GM12874 (cell line): ENCODE measurements at regions not wholly inside any gene's neighbourhood (a gene's known extent, or its start where the extent isn't known, plus 50 kb on each side); places are given as distances from the start of the nearest gene placed in this dataset.

ENCODE experiments used
- TF ChIP-seq, protein P1 (sequence below): IDR thresholded peaks from 2 replicates; pipeline ENCODE4 v1.5.1; 2011; ENCODE audit warnings: low read depth, mild to moderate bottlenecking, control low read depth, low read length, moderate library complexity; ENCODE audit not compliant: insufficient read depth

DNA sequence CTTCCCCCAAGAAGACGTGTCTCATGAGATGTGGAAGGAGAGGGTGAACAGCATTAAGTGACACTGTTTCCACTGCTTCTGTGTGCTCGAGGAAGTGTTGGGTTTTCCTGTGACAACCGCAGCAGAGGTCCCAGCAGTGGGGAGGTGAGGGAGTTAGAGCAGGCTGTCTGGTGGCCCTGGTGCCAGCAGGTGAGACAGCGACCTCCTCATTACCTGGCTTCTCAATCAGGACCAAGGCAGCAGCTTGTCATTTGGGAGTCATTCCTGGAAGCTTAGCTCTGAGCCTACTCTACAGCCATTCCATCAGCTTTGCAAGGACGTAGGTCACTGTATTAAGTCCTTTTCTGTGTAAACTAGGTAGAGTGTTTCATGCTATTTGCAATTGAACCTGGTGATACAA is 63.3 kb upstream of the RGMA start:
- TF ChIP-seq, protein P1, sequence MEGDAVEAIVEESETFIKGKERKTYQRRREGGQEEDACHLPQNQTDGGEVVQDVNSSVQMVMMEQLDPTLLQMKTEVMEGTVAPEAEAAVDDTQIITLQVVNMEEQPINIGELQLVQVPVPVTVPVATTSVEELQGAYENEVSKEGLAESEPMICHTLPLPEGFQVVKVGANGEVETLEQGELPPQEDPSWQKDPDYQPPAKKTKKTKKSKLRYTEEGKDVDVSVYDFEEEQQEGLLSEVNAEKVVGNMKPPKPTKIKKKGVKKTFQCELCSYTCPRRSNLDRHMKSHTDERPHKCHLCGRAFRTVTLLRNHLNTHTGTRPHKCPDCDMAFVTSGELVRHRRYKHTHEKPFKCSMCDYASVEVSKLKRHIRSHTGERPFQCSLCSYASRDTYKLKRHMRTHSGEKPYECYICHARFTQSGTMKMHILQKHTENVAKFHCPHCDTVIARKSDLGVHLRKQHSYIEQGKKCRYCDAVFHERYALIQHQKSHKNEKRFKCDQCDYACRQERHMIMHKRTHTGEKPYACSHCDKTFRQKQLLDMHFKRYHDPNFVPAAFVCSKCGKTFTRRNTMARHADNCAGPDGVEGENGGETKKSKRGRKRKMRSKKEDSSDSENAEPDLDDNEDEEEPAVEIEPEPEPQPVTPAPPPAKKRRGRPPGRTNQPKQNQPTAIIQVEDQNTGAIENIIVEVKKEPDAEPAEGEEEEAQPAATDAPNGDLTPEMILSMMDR: no peak

DNA sequence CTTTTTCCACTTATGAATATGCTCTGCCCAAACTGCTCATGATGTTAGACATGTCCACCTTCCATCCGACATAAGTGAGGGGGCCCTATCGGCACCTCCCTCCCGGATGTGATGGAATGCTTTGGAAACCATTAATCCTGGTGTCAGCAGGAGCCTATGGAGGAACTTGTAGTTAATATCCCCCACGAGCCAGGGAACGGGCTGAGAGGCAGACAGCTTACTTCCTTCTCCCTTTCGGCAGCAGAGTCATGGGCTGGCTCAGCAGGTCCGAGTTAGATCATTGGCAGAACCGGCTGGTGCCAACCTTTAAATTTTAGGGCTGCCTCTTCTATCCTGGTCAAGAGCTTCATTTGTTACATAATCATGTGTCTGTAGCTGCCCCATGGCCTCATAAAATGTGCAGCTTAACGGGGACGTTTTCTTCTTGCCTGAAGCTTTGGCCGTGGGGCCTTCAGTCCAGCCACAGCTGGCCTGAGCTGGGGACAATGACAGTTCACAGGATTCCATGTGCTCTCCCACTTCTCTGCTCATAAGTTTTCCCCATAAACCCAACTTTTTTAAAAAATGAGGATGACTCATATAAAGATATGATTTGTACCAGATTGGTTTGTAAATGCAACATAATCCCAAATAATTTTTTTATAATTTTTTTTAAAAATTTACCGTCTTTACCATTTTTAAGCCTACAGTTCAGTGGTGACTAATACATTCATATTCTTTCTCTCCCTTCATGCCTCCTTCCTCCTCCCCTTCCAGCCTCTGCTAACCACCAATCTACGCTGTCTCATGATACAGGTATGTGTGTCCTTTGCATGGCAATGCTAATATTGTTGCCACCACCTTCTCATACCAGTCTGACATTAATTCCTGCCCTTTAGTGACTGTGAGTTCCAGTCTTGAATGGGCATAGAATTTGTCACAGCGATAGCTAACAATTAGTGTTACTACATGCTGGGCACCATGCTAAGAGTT is 62.2 kb upstream of the RGMA start:
- TF ChIP-seq, protein P1: no peak

DNA sequence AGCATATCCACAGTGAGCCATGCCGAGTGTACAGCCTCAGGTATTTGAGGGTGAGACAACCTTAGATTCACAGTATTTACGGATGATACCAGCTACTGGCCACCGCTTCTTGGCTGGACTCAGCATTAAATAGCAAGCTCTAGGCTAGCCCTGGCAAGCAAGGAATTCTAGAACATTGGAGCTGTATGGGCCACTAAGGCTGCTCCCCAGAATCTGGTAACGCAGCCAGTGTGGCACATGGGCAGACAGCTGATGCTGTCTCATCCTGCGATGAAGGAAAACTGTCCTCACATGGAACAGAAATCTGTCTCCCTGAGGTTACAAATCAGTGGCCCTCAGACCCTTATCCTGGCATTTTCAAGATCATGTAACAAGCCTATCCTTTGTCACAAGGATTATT is 57.6 kb upstream of the RGMA start:
- TF ChIP-seq, protein P1: no peak

DNA sequence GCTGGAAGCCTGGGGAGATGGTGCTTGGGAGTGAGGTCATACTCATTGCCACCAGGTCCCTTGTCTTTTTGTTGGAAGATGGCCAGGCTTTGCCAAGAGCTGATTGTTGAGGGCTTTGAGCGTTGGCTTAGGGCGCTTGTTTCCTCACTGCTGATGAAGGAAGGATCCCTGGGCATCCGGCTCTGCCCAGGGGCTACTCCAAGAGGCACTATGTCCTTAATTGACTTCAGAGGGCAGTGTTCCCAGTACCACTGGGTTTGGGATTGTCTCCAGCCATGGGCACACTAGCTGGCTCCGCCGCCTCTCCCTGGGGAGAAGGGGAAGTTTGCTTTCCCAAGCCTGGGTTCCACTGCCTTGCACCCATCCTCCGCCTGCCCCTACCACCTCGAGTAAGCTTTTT is 57.2 kb upstream of the RGMA start:
- TF ChIP-seq, protein P1: no peak

DNA sequence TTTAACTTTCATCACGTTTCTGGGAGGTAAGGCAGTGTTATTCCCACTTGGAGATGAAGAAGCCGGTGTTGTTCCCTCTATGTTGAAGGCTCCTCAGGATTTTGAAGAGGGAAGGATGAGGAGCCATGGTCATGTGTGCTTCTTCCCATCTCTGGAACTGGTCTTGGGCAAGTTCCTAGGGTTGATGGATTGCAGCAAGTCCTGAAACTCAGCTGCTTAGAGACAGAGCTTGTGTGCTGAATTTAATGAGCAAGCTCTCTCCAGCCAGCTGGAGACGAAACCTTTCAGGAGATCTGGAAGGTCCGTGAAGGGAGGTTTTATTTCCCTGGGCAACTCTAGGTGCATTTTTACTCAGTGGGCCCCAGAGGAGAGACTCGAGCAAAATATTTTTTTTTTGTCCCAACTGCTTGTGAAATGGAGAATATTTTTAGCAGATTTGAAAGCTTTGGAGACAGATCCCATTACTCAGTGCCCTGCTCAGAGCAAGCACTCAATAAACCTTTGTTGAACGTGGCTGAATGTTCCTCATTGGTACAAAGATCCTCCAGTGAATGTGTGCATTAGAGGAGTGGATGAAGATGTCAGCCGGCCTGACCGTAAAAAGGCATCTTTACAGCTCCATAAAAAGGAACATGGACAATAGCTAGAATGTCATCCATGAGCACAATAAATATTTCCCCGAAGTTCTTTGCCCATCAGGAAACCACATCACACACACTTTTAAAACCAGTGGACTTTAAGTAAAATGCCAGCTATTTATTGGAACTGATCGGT is 55.6 kb upstream of the RGMA start:
- TF ChIP-seq, protein P1: no peak

DNA sequence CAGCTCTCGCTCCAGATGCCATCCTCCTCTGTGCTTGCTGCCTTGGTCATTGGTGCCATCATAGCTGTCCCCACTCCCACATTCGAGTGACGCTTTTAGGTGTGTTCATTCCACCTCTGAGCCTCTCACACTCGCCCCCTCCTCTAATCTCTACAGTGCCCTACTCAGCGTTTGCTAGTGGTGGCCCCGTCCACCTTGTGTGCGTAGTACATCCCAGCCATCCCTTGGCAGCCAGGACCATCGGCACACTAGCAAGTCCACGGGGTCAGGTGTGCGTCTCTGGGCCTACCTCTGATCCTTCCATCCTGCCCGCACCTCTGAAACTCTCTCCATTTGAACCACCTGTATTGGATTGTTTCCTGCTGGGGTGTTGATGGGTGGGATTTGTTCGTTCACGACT is 54.2 kb upstream of the RGMA start:
- TF ChIP-seq, protein P1: no peak

DNA sequence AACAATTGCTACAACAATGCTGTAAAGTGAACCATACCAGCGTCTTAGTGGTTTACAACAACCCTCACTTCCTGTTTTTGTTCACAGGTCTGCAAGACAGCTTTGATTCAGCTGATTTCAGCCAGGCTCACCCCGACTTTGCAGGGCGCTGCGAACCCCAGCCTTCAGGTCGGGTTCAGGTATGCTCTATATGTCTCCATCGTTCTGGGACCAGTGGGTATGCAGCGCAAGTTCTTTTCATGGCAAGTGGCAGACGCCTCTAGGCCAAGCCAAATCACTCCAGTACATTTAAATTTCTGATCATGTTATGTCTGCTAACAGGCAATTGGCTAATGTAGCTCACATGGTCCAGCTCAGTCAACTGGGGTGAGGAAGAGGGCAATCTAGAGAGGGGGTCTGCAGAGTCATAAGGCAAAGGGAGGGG is 52.4 kb upstream of the RGMA start:
- TF ChIP-seq, protein P1: no peak
